Prostate gland (tissue), 2 donors: ENCODE measurements at regions not wholly inside any gene's neighbourhood (a gene's known extent, or its start where the extent isn't known, plus 50 kb on each side); places are given as distances from the start of the nearest gene placed in this dataset.

Experiments used
- CTCF ChIP-seq, 4 experiments: fragments of 200-600 bp in 2 of 4; fragments of 450-650 bp in 2 of 4; sonication (generic) in 2 of 4; IDR thresholded peaks; 1 replicate in 3 of 4; 2 replicates in 1 of 4; pipeline ENCODE4 v1.5.1; 2016 to 2019; ENCODE audit warnings: antibody characterized with exemption in 4 of 4, mild to moderate bottlenecking in 2 of 4, moderate library complexity in 2 of 4
- POLR2A ChIP-seq: fragments of 450-650 bp; IDR thresholded peaks from one replicate; pipeline ENCODE4 v1.6.1; 2016; ENCODE audit warnings: antibody characterized with exemption, mild to moderate bottlenecking

- no peak for TF ChIP-seq CTCF (IDR thresholded peaks at IDR 0.05)
- TF ChIP-seq POLR2A: no peak
These were observed 358.3 kb downstream of the NXPE2 start for GRCh38 chr11:115036406-115037180.
